ENCODE measurements at regions not wholly inside any gene's neighbourhood (a gene's known extent, or its start where the extent isn't known, plus 50 kb on each side); places are given as distances from the start of the nearest gene placed in this dataset.

- TF ChIP-seq CTCF (IDR thresholded peaks at IDR 0.05), result no peak
- TF ChIP-seq POLR2A (IDR thresholded peaks at IDR 0.05), result no peak
- no peaks in the 10 kb centered on the region for H3K4me1 ChIP-seq
- no peaks in the 10 kb centered on the region for H3K27me3 ChIP-seq
- intact Hi-C loops (cut with DNase I), result no loop called here
- H3K4me3 ChIP-seq, result no peak overlapping the region
- H3K36me3 ChIP-seq, result no peaks in the 10 kb centered on the region
- H3K9me3 ChIP-seq, result no peaks in the 10 kb centered on the region
- H3K27ac ChIP-seq, result no peak overlapping the region
- DNase-seq, result no peak
Measured at GRCh38 chr6:113539623-113540022, 317.5 kb upstream of the MARCKS start.

GRCh38 chr6:113540466-113540865, 316.7 kb upstream of the MARCKS start:
- no peak for DNase-seq
- intact Hi-C loops (cut with DNase I), result no loop called here
- H3K36me3 ChIP-seq, result no peaks in the 10 kb centered on the region

GRCh38 chr6:113551168-113551567, 306.0 kb upstream of the MARCKS start:
- no peaks in the 10 kb centered on the region for H3K9me3 ChIP-seq
- no peak overlapping the region for H3K4me3 ChIP-seq
- TF ChIP-seq CTCF (IDR thresholded peaks at IDR 0.05), result no peak
- TF ChIP-seq POLR2A (IDR thresholded peaks at IDR 0.05), result no peak
- no peak for DNase-seq
- H3K27me3 ChIP-seq, result no peaks in the 10 kb centered on the region
- H3K36me3 ChIP-seq, result no peaks in the 10 kb centered on the region
- intact Hi-C loops (cut with DNase I), result no loop called here
- no peaks in the 10 kb centered on the region for H3K4me1 ChIP-seq
- 95% methylated on average over 2 of the region's 2 CpGs for WGBS, 2 donors
- H3K27ac ChIP-seq, result no peak overlapping the region

More at GRCh38 chr6:113540466-113540865, 316.7 kb upstream of the MARCKS start:
- Histone ChIP-seq H3K27me3 (no peaks in the 10 kb centered on the region), H3K27ac (no peak overlapping the region), H3K4me1 (no peaks in the 10 kb centered on the region), H3K9me3 (no peaks in the 10 kb centered on the region), H3K4me3 (no peak overlapping the region)
- TF ChIP-seq CTCF (IDR thresholded peaks at IDR 0.05), result no peak
- TF ChIP-seq POLR2A (IDR thresholded peaks at IDR 0.05), result no peak

GRCh38 chr6:113556775-113557174, 300.4 kb upstream of the MARCKS start:
- Histone ChIP-seq H3K4me3 (no peak overlapping the region), H3K27ac (no peak overlapping the region), H3K9me3 (no peaks in the 10 kb centered on the region), H3K4me1 (peaks cover 0 to 3% (median 0%) of the 10 kb centered on the region in 3 donors), H3K27me3 (no peaks in the 10 kb centered on the region), H3K36me3 (no peaks in the 10 kb centered on the region)
- DNase-seq, result no peak
- intact Hi-C loops (cut with DNase I), result no loop called here
- no peak for TF ChIP-seq CTCF (IDR thresholded peaks at IDR 0.05)
- no peak for TF ChIP-seq POLR2A (IDR thresholded peaks at IDR 0.05)

- H3K27me3 ChIP-seq, result no peaks in the 10 kb centered on the region
- H3K27ac ChIP-seq, result no peak overlapping the region
- DNase-seq, result no peak
- H3K4me3 ChIP-seq, result no peak overlapping the region
- no peaks in the 10 kb centered on the region for H3K9me3 ChIP-seq
- no peaks in the 10 kb centered on the region for H3K36me3 ChIP-seq
- no peak for TF ChIP-seq POLR2A (IDR thresholded peaks at IDR 0.05)
- TF ChIP-seq CTCF (IDR thresholded peaks at IDR 0.05), result no peak
- intact Hi-C loops (cut with DNase I), result no loop called here
- peaks cover 0 to 3% (median 0%) of the 10 kb centered on the region in 3 donors for H3K4me1 ChIP-seq
Measured at GRCh38 chr6:113558431-113558830, 298.7 kb upstream of the MARCKS start.

Measured in esophagus squamous epithelium (tissue), 5 donors.